GM12878 (cell line): ENCODE measurements at regions not wholly inside any gene's neighbourhood (a gene's known extent, or its start where the extent isn't known, plus 50 kb on each side); places are given as distances from the start of the nearest gene placed in this dataset.

Source experiments
- ATAC-seq: fragments of 200-7000 bp; cut with Tn5 transposase; 3 replicates; pipeline ENCODE4 v1.9.1; 2020; ENCODE audit warnings: mild to moderate bottlenecking, moderate library complexity
- BruUV-seq: library from RNA; stranded (reverse); fragments of 400-500 nt; replicated peaks from 2 replicates; lab custom pipeline; 2021; lab: Mats Ljungman, UMichigan
- CTCF ChIA-PET: fragments of 300-600 bp; sonication (Branson Sonifier 250); formaldehyde crosslinking; extraction: SDS; loops from one replicate; lab custom pipeline; 2021; ENCODE audit warnings: inconsistent platforms; lab: Yijun Ruan, JAX
- POLR2A ChIA-PET: fragments of 350-600 bp; formaldehyde crosslinking; extraction: SDS; loops from one replicate; lab custom pipeline; 2021; ENCODE audit warnings: inconsistent platforms; lab: Charles Lee
- RAD21 ChIA-PET: fragments of 300-600 bp; sonication (Branson Sonifier 250); formaldehyde crosslinking; loops from one replicate; lab custom pipeline; 2023; ENCODE audit warnings: antibody characterized with exemption; ENCODE audit not compliant: unreplicated experiment; lab: Charles Lee
- SMC1A ChIA-PET: fragments of 300-600 bp; sonication (Branson Sonifier 250); formaldehyde crosslinking; loops from one replicate; lab custom pipeline; 2023; ENCODE audit not compliant: unreplicated experiment, uncharacterized antibody; lab: Charles Lee
- DNase-seq: peaks from one replicate; pipeline ENCODE4 v3.0.0-alpha.2; 2011; ENCODE audit warnings: low read depth, low spot score
- FAIRE-seq: peaks from 3 replicates; lab custom pipeline; 2011; peaks lifted over from hg19 to GRCh38; lab: Jason Lieb, UNC
- H2AFZ ChIP-seq: 2 replicates; pipeline ENCODE4 v1.6.0; 2011; ENCODE audit warnings: low read depth, low read length, control low read depth; ENCODE audit not compliant: control insufficient read depth
- H3K27ac ChIP-seq: 2 replicates; pipeline ENCODE4 v1.5.1; 2011; ENCODE audit warnings: control low read depth; ENCODE audit not compliant: control insufficient read depth, insufficient read depth
- H3K27me3 ChIP-seq, 2 experiments: replicated peaks in 1 of 2; 2 replicates each; pipeline versions ENCODE4 v1.6.0 to v1.6.1; 2011; ENCODE audit warnings: low read length in 1 of 2; ENCODE audit not compliant: control insufficient read depth in 2 of 2, insufficient read depth in 2 of 2
- H3K36me3 ChIP-seq, 2 experiments: 2 replicates each; pipeline ENCODE4 v1.5.1; 2011; ENCODE audit warnings: low read length in 1 of 2; ENCODE audit not compliant: control insufficient read depth in 2 of 2, insufficient read depth in 2 of 2
- H3K4me1 ChIP-seq: 2 replicates; pipeline ENCODE4 v1.6.1; 2011; ENCODE audit warnings: mild to moderate bottlenecking, low read length, moderate library complexity, mixed read lengths; ENCODE audit not compliant: control insufficient read depth, insufficient read depth
- H3K4me2 ChIP-seq: 2 replicates; pipeline ENCODE4 v1.6.0; 2011; ENCODE audit warnings: control low read depth; ENCODE audit not compliant: control insufficient read depth, insufficient read depth
- H3K4me3 ChIP-seq: fragments of 200-600 bp; sonication (generic); 2 replicates; pipeline ENCODE4 v1.5.1; 2016
- H3K79me2 ChIP-seq: 2 replicates; pipeline ENCODE4 v1.6.0; 2011; ENCODE audit warnings: low read length; ENCODE audit not compliant: control insufficient read depth, insufficient read depth
- H3K9ac ChIP-seq: 2 replicates; pipeline ENCODE4 v1.8.0; 2011; ENCODE audit warnings: low read length, control low read depth, mixed read lengths; ENCODE audit not compliant: control insufficient read depth, insufficient read depth
- H3K9me3 ChIP-seq: replicated peaks from 3 replicates; pipeline ENCODE4 v1.5.1; 2011; ENCODE audit warnings: mild to moderate bottlenecking, low read length; ENCODE audit not compliant: control insufficient read depth, insufficient read depth
- H4K20me1 ChIP-seq: 2 replicates; pipeline ENCODE4 v1.6.0; 2011; ENCODE audit not compliant: control insufficient read depth, insufficient read depth
- ATF3 ChIP-seq: IDR thresholded peaks from 2 replicates; pipeline ENCODE4 v1.6.1; 2011; ENCODE audit warnings: low read depth, mild to moderate bottlenecking, low read length, moderate library complexity, borderline replicate concordance; ENCODE audit errors: extremely low read depth
- ETV6 ChIP-seq, 2 experiments: fragments of 450-650 bp in 1 of 2; IDR thresholded peaks in 1 of 2; conservative IDR thresholded peaks in 1 of 2; 2 replicates each; pipeline ENCODE4 v1.6.1; 2014; ENCODE audit warnings: antibody characterized with exemption in 1 of 2, borderline replicate concordance in 1 of 2, low read depth in 1 of 2, mild to moderate bottlenecking in 1 of 2, moderate library complexity in 1 of 2
- KLF5 ChIP-seq: fragments of 450-650 bp; IDR thresholded peaks from 2 replicates; pipeline ENCODE4 v1.6.1; 2014; ENCODE audit warnings: mild to moderate bottlenecking; ENCODE audit not compliant: partially characterized antibody
- PKNOX1 ChIP-seq: fragments of 450-650 bp; IDR thresholded peaks from 2 replicates; pipeline ENCODE4 v1.6.1; 2016; ENCODE audit warnings: mild to moderate bottlenecking
- SPI1 ChIP-seq: IDR thresholded peaks from 2 replicates; pipeline ENCODE4 v1.6.1; 2011; ENCODE audit warnings: low read depth, mild to moderate bottlenecking, low read length, moderate library complexity, borderline replicate concordance; ENCODE audit not compliant: insufficient read depth
- SREBF1 ChIP-seq: IDR thresholded peaks from 2 replicates; pipeline ENCODE4 v1.6.1; 2012; ENCODE audit warnings: mild to moderate bottlenecking, low read length
- STAT3 ChIP-seq: IDR thresholded peaks from 2 replicates; pipeline ENCODE4 v1.6.1; 2011; ENCODE audit warnings: low read depth, low read length, improper control_type of control experiment
- TBL1XR1 ChIP-seq: IDR thresholded peaks from 2 replicates; pipeline ENCODE4 v1.6.1; 2012; ENCODE audit warnings: low read depth, low read length, improper control_type of control experiment
- TCF12 ChIP-seq: IDR thresholded peaks from 2 replicates; pipeline ENCODE4 v1.6.1; 2011; ENCODE audit warnings: low read depth, mild to moderate bottlenecking, low read length
- ZNF207 ChIP-seq: fragments of 450-650 bp; IDR thresholded peaks from 2 replicates; pipeline ENCODE4 v1.6.1; 2014; ENCODE audit warnings: antibody characterized with exemption, mild to moderate bottlenecking, borderline replicate concordance
- ZNF217 ChIP-seq: fragments of 450-650 bp; IDR thresholded peaks from 2 replicates; pipeline ENCODE4 v1.6.1; 2017; ENCODE audit warnings: antibody characterized with exemption, mild to moderate bottlenecking
- ZNF622 ChIP-seq: fragments of 450-650 bp; IDR thresholded peaks from 2 replicates; pipeline ENCODE4 v1.6.1; 2017; ENCODE audit warnings: mild to moderate bottlenecking, inconsistent platforms
- ZSCAN29 ChIP-seq: fragments of 450-650 bp; IDR thresholded peaks from 2 replicates; pipeline ENCODE4 v1.6.1; 2017; ENCODE audit warnings: mild to moderate bottlenecking, moderate library complexity
- WGBS: methylation state at CpG from one replicate; pipeline ENCODE4 v1.1.6; 2016; ENCODE audit warnings: low lambda C conversion rate; ENCODE audit not compliant: insufficient replicate concordance, insufficient coverage; ENCODE audit errors: missing lambda C conversion rate; 5-methylcytosine and 5-hydroxymethylcytosine counted together
- in situ Hi-C: fragments of 300-500 bp; cut with MboI; formaldehyde crosslinking; loops from 9 replicates; pipeline ENCODE4 v1.14.3; 2018; ENCODE audit warnings: mixed read lengths
- intact Hi-C: fragments of 100-400 bp; cut with micrococcal nuclease; formaldehyde crosslinking; loops from one replicate; pipeline ENCODE4 v1.14.2; 2022; ENCODE audit not compliant: unreplicated experiment

GRCh38 chr3:31402117-31402516 is 130.6 kb upstream of the STT3B start:
- RAD21 ChIA-PET, result no interaction called here
- POLR2A ChIA-PET, result no interaction called here
- H3K9ac ChIP-seq, result no peak overlapping the region
- no peak overlapping the region for H3K4me2 ChIP-seq
- in situ Hi-C loops, result no loop called here
- no peaks in the 10 kb centered on the region for H4K20me1 ChIP-seq
- no peak overlapping the region for H2AFZ ChIP-seq
- CTCF ChIA-PET, result interaction anchor here (0.7 to 0.9 kb wide), 2 partner anchors 12 to 13 kb away, joined by 4 to 5 read pairs; no protein-coding TSS in a partner anchor
- WGBS, result 45% methylated on average over 2 of the region's 2 CpGs
- H3K4me3 ChIP-seq, result no peak overlapping the region
- DNase-seq (no peak), ATAC-seq (no peak; the same call in 2 of the 3 replicates), FAIRE-seq (no peak)
- SMC1A ChIA-PET, result interaction anchor here (0.6 to 1.1 kb wide), 4 partner anchors 8 to 1112 kb away, joined by 3 read pairs; no protein-coding TSS in a partner anchor
- intact Hi-C loops, result no loop called here
- H3K27me3 ChIP-seq, result no peaks in the 10 kb centered on the region
- BruUV-seq, result no TSS peak
- H3K36me3 ChIP-seq, result no peaks in the 10 kb centered on the region
- H3K4me1 ChIP-seq, result peaks cover 4% of the 10 kb centered on the region; the same call in 1 of the 2 replicates
- no peak overlapping the region for H3K27ac ChIP-seq
- H3K9me3 ChIP-seq, result no peaks in the 10 kb centered on the region
- no peak for TF ChIP-seq ETV6 (conservative IDR thresholded peaks at IDR 0.05 in 1 of 2, IDR thresholded peaks at IDR 0.05 in 1 of 2; ENCODE audit: borderline replicate concordance in 1 of 2, low read depth in 1 of 2)
- TF ChIP-seq SPI1, result peak; percentile 83; the same call in 1 of the 2 replicates
- no peaks in the 10 kb centered on the region for H3K79me2 ChIP-seq

- ChIA-PET POLR2A (no interaction called here), CTCF (no interaction called here), RAD21 (no interaction called here), SMC1A (interaction anchor here (0.9 kb wide), 1 partner anchor 26 kb away, joined by 3 read pairs; no protein-coding TSS in a partner anchor)
- Histone ChIP-seq H3K36me3 (no peaks in the 10 kb centered on the region), H3K9me3 (no peaks in the 10 kb centered on the region), H3K27ac (no peak overlapping the region), H2AFZ (no peak overlapping the region), H3K4me2 (no peak overlapping the region), H4K20me1 (no peaks in the 10 kb centered on the region), H3K4me3 (no peak overlapping the region), H3K4me1 (peaks cover 4% of the 10 kb centered on the region; the same call in 1 of the 2 replicates), H3K27me3 (no peaks in the 10 kb centered on the region), H3K79me2 (no peaks in the 10 kb centered on the region), H3K9ac (no peak overlapping the region)
- BruUV-seq, result no TSS peak
- in situ Hi-C loops (no loop called here), intact Hi-C loops (no loop called here)
- DNase-seq, result no peak
- 51% methylated on average over 3 of the region's 3 CpGs for WGBS
- FAIRE-seq, result no peak
- ATAC-seq, result no peak
- TF ChIP-seq ZNF217, result no peak
- TF ChIP-seq SREBF1, result no peak
- no peak for TF ChIP-seq ATF3
- no peak for TF ChIP-seq TBL1XR1
- no peak for TF ChIP-seq KLF5
- TF ChIP-seq PKNOX1, result no peak
- no peak for TF ChIP-seq STAT3
- TF ChIP-seq ZNF622, result no peak
- no peak for TF ChIP-seq TCF12
- TF ChIP-seq ZNF207, result no peak
- no peak for TF ChIP-seq ZSCAN29
These were observed 129.5 kb upstream of the STT3B start for GRCh38 chr3:31403197-31403596.
